ENCODE measurements at regions not wholly inside any gene's neighbourhood (a gene's known extent, or its start where the extent isn't known, plus 50 kb on each side); places are given as distances from the start of the nearest gene placed in this dataset.
"Not testable (repeated sequence)": the region's sequence is repeated elsewhere in the genome, so short reads cannot be mapped to it uniquely, and the experiment has no call there.

GRCh38 chr2:53028746-53029423 lies 738.7 kb upstream of the CHAC2 start:
- intact Hi-C loops (cut with DNase I) = no loop called here
- ATAC-seq (no peak), DNase-seq (no peak)
- H3K27ac ChIP-seq = no peak overlapping the region
- no peak overlapping the region for H3K4me3 ChIP-seq
- 74 to 85% methylated on average over 6 of the region's 6 CpGs for WGBS, 2 donors
- no peaks in the 10 kb centered on the region for H3K9me3 ChIP-seq
- H3K4me1 ChIP-seq = no peaks in the 10 kb centered on the region
- H3K36me3 ChIP-seq = no peaks in the 10 kb centered on the region
- H3K27me3 ChIP-seq = no peaks in the 10 kb centered on the region
- TF ChIP-seq CTCF (IDR thresholded peaks at IDR 0.05) = no peak

DNA sequence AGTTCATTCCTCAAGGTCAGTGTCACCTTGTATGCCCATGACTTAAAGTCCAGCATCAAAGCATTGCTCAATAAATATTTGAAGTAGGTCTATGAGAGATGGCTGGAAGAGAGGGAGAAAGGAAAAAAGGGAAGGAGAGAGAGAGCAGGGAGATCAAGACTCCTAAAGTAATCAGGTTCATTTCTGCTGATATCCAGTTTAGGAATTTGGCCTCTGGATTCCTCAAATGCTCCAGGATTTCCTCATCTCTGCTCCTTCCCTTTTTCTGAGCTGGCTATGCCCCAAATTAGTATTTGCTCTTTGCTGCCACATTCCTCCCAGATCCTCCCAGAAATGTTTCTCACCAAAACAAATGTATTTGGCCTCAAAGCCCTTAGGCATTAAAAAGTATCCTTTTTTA lies 739.4 kb upstream of the CHAC2 start:
- intact Hi-C loops (cut with DNase I) = no loop called here
- peak in 1 of 8 donors; percentile 58 for ATAC-seq
- no peak for TF ChIP-seq CTCF (IDR thresholded peaks at IDR 0.05)

DNA sequence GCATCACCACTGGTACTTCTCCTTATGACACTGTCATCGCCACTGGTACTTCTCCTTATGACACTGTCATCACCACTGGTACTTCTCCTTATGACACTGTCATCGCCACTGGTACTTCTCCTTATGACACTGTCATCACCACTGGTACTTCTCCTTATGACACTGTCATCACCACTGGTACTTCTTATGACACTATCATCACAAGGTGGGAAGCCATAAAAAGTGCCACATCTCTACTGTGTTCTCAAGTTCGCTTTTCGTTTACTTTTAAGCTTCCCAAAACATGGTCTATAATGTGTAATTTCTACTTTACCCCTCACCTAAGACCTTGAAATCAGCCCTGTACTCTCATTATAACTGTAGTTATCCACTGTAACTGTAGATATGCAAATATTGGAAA lies 745.4 kb upstream of the CHAC2 start:
- H3K27me3 ChIP-seq; H3K4me1 ChIP-seq; H3K4me3 ChIP-seq; intact Hi-C loops (cut with DNase I); ATAC-seq; H3K9me3 ChIP-seq; H3K27ac ChIP-seq; H3K36me3 ChIP-seq; DNase-seq: not testable (repeated sequence)
- 96 to 97% methylated on average over 4 of the region's 4 CpGs for WGBS, 2 donors

More for the DNA sequence above, 739.4 kb upstream of the CHAC2 start:
- H3K9me3 ChIP-seq = no peaks in the 10 kb centered on the region
- no peaks in the 10 kb centered on the region for H3K36me3 ChIP-seq
- no peaks in the 10 kb centered on the region for H3K27me3 ChIP-seq
- no peak overlapping the region for H3K27ac ChIP-seq
- no peak for DNase-seq
- H3K4me3 ChIP-seq = no peak overlapping the region
- no peaks in the 10 kb centered on the region for H3K4me1 ChIP-seq

GRCh38 chr2:53021828-53022227 lies 745.8 kb upstream of the CHAC2 start:
- intact Hi-C loops (cut with DNase I) = no loop called here
- Histone ChIP-seq H3K4me3 (no peak overlapping the region), H3K36me3 (no peaks in the 10 kb centered on the region), H3K9me3 (no peaks in the 10 kb centered on the region), H3K27me3 (no peaks in the 10 kb centered on the region), H3K4me1 (peaks cover 0 to 7% (median 0%) of the 10 kb centered on the region in 9 donors), H3K27ac (no peak overlapping the region)
- no peak for TF ChIP-seq CTCF (IDR thresholded peaks at IDR 0.05)
- WGBS, 2 donors = 96 to 98% methylated on average over 2 of the region's 2 CpGs
- DNase-seq (no peak), ATAC-seq (no peak)

DNA sequence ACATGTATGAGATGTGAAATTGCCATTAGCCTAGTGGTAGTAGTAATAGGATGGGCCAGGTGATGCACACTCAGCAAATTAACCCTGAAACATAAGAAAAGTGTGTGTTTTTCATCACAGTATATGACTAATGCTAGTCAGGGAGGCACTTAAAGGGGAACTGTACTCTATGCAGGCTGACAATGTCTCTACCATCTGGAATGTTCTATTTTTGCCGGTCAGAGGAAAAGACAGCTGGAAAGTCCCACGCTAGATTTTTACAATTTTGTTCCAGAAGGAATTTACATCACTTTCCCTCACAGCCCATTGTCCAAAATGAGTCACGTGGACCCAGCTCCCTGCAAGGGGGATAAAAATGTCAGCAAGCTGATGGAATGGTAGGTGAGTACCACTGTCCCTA lies 746.3 kb upstream of the CHAC2 start:
- H3K27ac ChIP-seq = no peak overlapping the region
- DNase-seq (no peak), ATAC-seq (peak in 5 of 8 donors; percentile 29 to 89 (median 52))
- H3K27me3 ChIP-seq = no peaks in the 10 kb centered on the region
- intact Hi-C loops (cut with DNase I) = no loop called here
- TF ChIP-seq CTCF (IDR thresholded peaks at IDR 0.05) = no peak
- peaks cover 0 to 7% (median 0%) of the 10 kb centered on the region in 9 donors for H3K4me1 ChIP-seq
- no peaks in the 10 kb centered on the region for H3K36me3 ChIP-seq
- H3K9me3 ChIP-seq = no peaks in the 10 kb centered on the region
- H3K4me3 ChIP-seq = no peak overlapping the region
- WGBS, 2 donors = 34 to 41% methylated on average over 3 of the region's 3 CpGs
